Parathyroid adenoma (tissue), 2 donors: ENCODE measurements at regions not wholly inside any gene's neighbourhood (a gene's known extent, or its start where the extent isn't known, plus 50 kb on each side); places are given as distances from the start of the nearest gene placed in this dataset.

Experiments used
- H2AFZ ChIP-seq: fragments of 300-600 bp; sonication (generic); one replicate; pipeline ENCODE4 v1.7.0; 2017; ENCODE audit warnings: antibody characterized with exemption, mild to moderate bottlenecking
- H3K27ac ChIP-seq: fragments of 300-600 bp; sonication (generic); one replicate; pipeline ENCODE4 v1.7.0; 2017
- H3K27me3 ChIP-seq: fragments of 300-600 bp; sonication (generic); one replicate; pipeline ENCODE4 v1.7.0; 2017; ENCODE audit warnings: low read length; ENCODE audit not compliant: control insufficient read depth, insufficient read depth
- H3K36me3 ChIP-seq: fragments of 300-600 bp; sonication (generic); one replicate; pipeline ENCODE4 v1.7.0; 2017; ENCODE audit warnings: low read length; ENCODE audit not compliant: control insufficient read depth, insufficient read depth
- H3K4me1 ChIP-seq: fragments of 300-600 bp; sonication (generic); one replicate; pipeline ENCODE4 v1.7.0; 2017; ENCODE audit warnings: control low read depth
- H3K4me2 ChIP-seq: fragments of 300-600 bp; sonication (generic); one replicate; pipeline ENCODE4 v1.7.0; 2017; ENCODE audit warnings: low read length
- H3K4me3 ChIP-seq: fragments of 300-600 bp; sonication (generic); one replicate; pipeline ENCODE4 v1.7.0; 2017; ENCODE audit warnings: low read depth, low read length
- H3K79me2 ChIP-seq: fragments of 300-600 bp; sonication (generic); one replicate; pipeline ENCODE4 v1.7.0; 2017; ENCODE audit warnings: control low read depth
- H3K9ac ChIP-seq: fragments of 300-600 bp; sonication (generic); one replicate; pipeline ENCODE4 v1.7.0; 2017; ENCODE audit warnings: mild to moderate bottlenecking
- H3K9me3 ChIP-seq: fragments of 300-600 bp; sonication (generic); one replicate; pipeline ENCODE4 v1.7.0; 2017; ENCODE audit warnings: low read length; ENCODE audit not compliant: control insufficient read depth
- TF ChIP-seq, protein P1 (sequence below): fragments of 300-600 bp; sonication (generic); IDR thresholded peaks from one replicate; pipeline ENCODE4 v1.7.0; 2017; ENCODE audit warnings: antibody characterized with exemption, mild to moderate bottlenecking
- donor health status: primary hyperparathyroidism.

DNA sequence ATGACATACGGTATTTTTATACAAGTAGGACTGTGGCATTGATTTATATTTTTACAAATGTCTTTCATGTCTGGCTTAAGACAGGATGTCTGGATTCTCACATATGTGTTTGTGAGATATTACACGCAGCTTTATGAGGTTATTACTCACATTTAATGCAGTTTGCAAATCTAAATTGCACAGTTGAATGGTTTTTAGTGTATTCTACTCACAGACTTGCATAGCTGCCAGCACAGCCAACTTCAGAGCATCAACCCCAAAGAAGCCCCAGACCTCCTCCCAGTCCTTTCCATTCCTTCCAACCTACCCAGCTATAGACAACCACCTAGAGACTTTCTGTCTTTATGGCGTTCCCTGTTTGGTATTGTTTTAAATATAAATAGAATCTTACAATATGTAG, 193.8 kb upstream of the SHH start:
- H3K36me3 ChIP-seq, result no peaks in the 10 kb centered on the region
- H3K9me3 ChIP-seq, result no peaks in the 10 kb centered on the region
- H3K9ac ChIP-seq, result no peak overlapping the region
- no peak overlapping the region for H3K4me2 ChIP-seq
- no peak overlapping the region for H3K27ac ChIP-seq
- TF ChIP-seq, protein P1, sequence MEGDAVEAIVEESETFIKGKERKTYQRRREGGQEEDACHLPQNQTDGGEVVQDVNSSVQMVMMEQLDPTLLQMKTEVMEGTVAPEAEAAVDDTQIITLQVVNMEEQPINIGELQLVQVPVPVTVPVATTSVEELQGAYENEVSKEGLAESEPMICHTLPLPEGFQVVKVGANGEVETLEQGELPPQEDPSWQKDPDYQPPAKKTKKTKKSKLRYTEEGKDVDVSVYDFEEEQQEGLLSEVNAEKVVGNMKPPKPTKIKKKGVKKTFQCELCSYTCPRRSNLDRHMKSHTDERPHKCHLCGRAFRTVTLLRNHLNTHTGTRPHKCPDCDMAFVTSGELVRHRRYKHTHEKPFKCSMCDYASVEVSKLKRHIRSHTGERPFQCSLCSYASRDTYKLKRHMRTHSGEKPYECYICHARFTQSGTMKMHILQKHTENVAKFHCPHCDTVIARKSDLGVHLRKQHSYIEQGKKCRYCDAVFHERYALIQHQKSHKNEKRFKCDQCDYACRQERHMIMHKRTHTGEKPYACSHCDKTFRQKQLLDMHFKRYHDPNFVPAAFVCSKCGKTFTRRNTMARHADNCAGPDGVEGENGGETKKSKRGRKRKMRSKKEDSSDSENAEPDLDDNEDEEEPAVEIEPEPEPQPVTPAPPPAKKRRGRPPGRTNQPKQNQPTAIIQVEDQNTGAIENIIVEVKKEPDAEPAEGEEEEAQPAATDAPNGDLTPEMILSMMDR, result no peak
- no peak overlapping the region for H2AFZ ChIP-seq
- no peaks in the 10 kb centered on the region for H3K4me1 ChIP-seq
- no peak overlapping the region for H3K4me3 ChIP-seq
- H3K27me3 ChIP-seq, result no peaks in the 10 kb centered on the region
- no peaks in the 10 kb centered on the region for H3K79me2 ChIP-seq

DNA sequence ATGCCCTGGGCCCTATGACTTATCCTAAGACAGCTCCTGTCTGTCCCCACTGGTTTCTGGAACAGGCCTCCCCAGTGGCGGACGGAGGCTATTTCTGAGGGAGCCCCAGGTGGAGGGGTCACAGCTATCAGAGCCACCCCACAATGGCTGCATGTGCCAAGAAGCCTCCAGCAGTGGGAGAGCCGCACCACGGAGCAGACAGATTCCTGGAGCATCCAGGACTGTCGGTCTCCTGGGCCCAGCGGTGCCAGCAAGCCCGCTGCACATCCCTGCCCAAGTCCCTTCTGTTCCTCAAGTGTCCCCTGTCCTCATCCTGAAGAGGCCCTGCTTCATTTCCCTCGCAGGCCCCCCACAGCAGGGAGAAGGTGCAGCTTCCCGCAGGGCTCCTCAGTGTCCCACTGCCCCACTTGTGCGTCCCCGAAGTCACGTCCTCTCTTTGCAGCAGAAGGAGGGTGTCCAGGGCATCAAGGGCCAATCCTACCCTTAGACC, 193.0 kb upstream of the SHH start:
- Histone ChIP-seq H2AFZ (no peak overlapping the region), H3K4me3 (no peak overlapping the region), H3K27me3 (no peaks in the 10 kb centered on the region), H3K4me2 (no peak overlapping the region), H3K4me1 (no peaks in the 10 kb centered on the region), H3K79me2 (no peaks in the 10 kb centered on the region), H3K36me3 (no peaks in the 10 kb centered on the region), H3K9ac (no peak overlapping the region), H3K27ac (no peak overlapping the region), H3K9me3 (no peaks in the 10 kb centered on the region)
- TF ChIP-seq, protein P1, result no peak

DNA sequence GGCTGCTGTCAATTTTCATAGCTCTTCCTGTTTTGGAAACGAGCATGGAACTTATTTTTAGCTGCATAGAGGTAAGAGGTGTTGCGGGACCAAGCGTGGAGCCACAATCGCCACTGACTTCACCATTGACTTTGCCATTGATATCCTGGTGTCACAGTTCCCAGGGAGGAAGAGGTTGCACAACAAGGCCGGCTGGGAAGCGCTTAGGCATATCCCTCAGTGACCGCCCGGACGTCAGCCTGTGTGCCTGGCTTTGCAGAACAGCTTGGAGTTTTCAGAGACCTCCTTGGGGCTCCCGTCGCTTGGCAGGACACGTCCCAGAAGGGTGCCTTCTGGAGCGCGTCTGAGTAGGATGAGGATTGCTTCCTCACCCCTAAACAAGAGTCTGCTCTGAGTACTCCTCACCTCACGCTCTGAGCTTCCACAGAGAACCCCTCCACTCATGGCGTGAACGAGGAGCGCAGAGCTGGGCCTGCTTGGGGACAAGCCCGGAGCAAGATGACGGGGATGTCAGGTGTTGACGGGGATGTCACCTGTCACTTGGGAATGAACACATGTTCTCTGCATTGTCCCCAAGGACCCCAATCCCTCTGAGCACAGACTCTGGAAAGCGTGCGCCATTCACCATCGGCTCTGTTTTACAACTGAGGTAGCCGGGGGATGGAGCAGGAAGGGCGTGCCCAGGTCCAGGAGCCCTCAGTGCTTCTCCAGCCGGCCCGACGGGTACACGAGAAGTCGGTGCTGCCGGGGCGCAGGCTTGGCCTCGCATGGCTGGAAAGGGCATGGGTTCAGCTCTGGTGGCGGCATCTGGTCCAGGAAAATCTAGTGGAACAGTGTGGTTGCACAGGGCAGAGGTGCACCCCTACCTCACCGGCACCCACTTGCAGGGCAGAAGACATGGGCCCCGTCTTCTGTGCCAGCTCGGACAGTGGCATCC, 192.3 kb upstream of the SHH start:
- Histone ChIP-seq H3K4me2 (no peak overlapping the region), H3K36me3 (no peaks in the 10 kb centered on the region), H3K27me3 (no peaks in the 10 kb centered on the region), H3K9ac (no peak overlapping the region), H3K27ac (no peak overlapping the region), H3K4me1 (no peaks in the 10 kb centered on the region), H2AFZ (no peak overlapping the region), H3K9me3 (no peaks in the 10 kb centered on the region), H3K79me2 (no peaks in the 10 kb centered on the region), H3K4me3 (no peak overlapping the region)
- TF ChIP-seq, protein P1, result no peak

DNA sequence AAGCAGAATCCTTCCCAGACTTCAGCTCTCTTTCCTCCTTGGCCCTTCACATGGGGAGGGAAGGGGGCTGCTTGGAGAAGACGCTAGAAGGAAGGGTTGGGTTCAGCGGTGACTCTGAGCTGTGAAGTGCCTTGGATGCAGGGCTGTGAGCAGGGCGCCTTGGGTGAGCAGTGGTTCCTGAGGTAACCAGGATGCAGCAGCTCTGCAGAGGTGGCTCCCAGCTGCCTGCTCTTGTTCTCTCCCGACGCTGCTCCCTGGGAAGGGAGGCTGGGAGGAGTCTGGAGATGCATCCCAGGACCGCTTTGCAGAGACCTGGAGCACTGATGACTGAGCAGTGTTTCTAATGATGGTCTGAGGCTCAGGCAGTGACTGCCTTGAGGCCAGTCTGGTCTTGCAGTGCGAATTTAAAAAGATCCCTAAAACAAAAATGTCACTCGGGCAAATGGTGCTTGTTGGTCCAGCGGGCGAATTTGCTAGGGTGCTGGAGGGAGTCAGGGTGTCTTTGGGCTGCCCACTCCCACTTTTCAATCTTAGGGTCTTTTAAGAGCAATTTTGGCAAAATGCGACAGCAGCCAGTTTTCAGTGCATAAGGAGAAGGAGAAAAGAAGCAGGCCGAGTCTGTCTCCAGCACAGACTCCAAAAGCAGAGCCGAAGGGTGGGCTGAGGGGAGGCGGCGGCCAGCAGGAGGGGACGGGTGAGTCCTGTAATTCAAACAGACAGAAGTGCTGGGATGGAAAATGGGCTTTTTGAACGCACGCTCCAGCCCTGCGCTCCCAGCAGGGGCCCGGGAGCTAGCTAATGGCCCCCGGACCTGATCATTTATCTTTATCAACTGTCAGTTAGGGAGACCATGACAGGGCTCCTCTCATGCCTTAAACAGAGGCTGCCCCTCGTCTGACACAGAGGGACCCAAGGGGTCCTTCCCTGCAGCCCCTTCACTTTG, 191.2 kb upstream of the SHH start:
- Histone ChIP-seq H3K9ac (no peak overlapping the region), H3K4me3 (no peak overlapping the region), H2AFZ (no peak overlapping the region), H3K4me2 (no peak overlapping the region), H3K4me1 (no peaks in the 10 kb centered on the region), H3K27me3 (no peaks in the 10 kb centered on the region), H3K36me3 (no peaks in the 10 kb centered on the region), H3K79me2 (no peaks in the 10 kb centered on the region), H3K9me3 (no peaks in the 10 kb centered on the region), H3K27ac (no peak overlapping the region)
- TF ChIP-seq, protein P1, result no peak
